HCT116 (cell line): ENCODE measurements at regions not wholly inside any gene's neighbourhood (a gene's known extent, or its start where the extent isn't known, plus 50 kb on each side); places are given as distances from the start of the nearest gene placed in this dataset.

ENCODE experiments used
- EGR1 ChIP-seq: IDR thresholded peaks from 2 replicates; pipeline ENCODE4 v1.6.1; 2012; ENCODE audit warnings: low read depth
- EZH2 ChIP-seq: fragments of 200-600 bp; sonication (generic); IDR thresholded peaks from 2 replicates; pipeline ENCODE4 v1.6.1; 2017; ENCODE audit warnings: antibody characterized with exemption, mixed run types
- POLR2A ChIP-seq: IDR thresholded peaks from 2 replicates; pipeline ENCODE4 v1.7.0; 2011; ENCODE audit warnings: borderline replicate concordance; ENCODE audit not compliant: insufficient read depth, insufficient read length; ENCODE audit errors: extremely low read depth
- SP1 ChIP-seq: IDR thresholded peaks from 2 replicates; pipeline ENCODE4 v1.6.1; 2012; ENCODE audit warnings: low read depth
- TCF7L2 ChIP-seq: IDR thresholded peaks from 2 replicates; pipeline ENCODE4 v1.7.0; 2011; ENCODE audit warnings: borderline replicate concordance, inconsistent platforms; ENCODE audit not compliant: insufficient read depth, insufficient read length; ENCODE audit errors: extremely low read depth
- TF ChIP-seq, protein P1 (sequence below), 3 experiments: fragments of 200-600 bp in 1 of 3; sonication (generic) in 1 of 3; IDR thresholded peaks in 2 of 3; conservative IDR thresholded peaks in 1 of 3; 2 replicates each; pipeline ENCODE4 v1.5.1; 2012 to 2017; ENCODE audit warnings: low read depth in 2 of 3, low read length in 2 of 3, antibody characterized with exemption in 1 of 3, borderline replicate concordance in 1 of 3, control low read depth in 1 of 3, mild to moderate bottlenecking in 1 of 3, mixed read lengths in 1 of 3, mixed run types in 1 of 3, moderate library complexity in 1 of 3; ENCODE audit not compliant: insufficient read depth in 1 of 3

DNA sequence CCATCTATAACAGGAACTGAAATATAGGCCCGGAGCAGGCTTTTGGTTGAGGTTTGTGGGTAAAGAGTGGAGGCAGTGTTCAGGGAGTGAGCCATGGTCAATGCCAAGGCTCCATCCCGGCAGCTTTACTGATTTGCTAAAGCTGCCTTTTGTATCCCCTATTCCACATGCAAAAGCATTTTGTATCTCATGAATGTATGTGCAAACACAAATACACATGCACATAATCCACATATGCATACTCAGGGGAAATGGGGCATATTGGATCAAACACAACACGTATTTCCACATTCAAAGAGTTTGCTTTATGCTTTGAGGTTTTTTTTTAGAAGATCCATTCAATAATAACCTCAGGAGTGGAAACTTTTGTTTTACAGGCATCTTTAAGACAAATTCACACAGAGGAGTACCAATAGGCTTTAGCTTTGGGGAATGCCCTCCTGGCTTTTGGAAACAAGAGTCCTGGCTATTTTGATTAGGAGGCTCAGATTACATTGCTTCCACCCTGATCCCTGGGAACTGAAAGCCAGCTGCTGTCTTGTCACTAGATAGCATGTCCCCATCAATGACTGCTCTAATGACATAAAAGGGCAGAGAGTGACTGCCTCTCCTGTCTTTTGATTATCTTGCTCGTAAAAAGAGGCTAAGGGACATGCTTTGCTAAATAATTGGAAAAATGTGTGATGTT lies 263.2 kb downstream of the EN1 start:
- TF ChIP-seq, protein P1, sequence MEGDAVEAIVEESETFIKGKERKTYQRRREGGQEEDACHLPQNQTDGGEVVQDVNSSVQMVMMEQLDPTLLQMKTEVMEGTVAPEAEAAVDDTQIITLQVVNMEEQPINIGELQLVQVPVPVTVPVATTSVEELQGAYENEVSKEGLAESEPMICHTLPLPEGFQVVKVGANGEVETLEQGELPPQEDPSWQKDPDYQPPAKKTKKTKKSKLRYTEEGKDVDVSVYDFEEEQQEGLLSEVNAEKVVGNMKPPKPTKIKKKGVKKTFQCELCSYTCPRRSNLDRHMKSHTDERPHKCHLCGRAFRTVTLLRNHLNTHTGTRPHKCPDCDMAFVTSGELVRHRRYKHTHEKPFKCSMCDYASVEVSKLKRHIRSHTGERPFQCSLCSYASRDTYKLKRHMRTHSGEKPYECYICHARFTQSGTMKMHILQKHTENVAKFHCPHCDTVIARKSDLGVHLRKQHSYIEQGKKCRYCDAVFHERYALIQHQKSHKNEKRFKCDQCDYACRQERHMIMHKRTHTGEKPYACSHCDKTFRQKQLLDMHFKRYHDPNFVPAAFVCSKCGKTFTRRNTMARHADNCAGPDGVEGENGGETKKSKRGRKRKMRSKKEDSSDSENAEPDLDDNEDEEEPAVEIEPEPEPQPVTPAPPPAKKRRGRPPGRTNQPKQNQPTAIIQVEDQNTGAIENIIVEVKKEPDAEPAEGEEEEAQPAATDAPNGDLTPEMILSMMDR (IDR thresholded peaks at IDR 0.05 in 2 of 3, conservative IDR thresholded peaks at IDR 0.05 in 1 of 3; ENCODE audit: borderline replicate concordance in 1 of 3, insufficient read depth in 1 of 3, low read depth in 2 of 3, low read length in 2 of 3) = no peak
- TF ChIP-seq EZH2 (no peak), SP1 (no peak), EGR1 (no peak), POLR2A (no peak), TCF7L2 (no peak)
